GM12874 (cell line): ENCODE measurements at regions not wholly inside any gene's neighbourhood (a gene's known extent, or its start where the extent isn't known, plus 50 kb on each side); places are given as distances from the start of the nearest gene placed in this dataset.

Experiments used
- TF ChIP-seq, protein P1 (sequence below): IDR thresholded peaks from 2 replicates; pipeline ENCODE4 v1.5.1; 2011; ENCODE audit warnings: low read depth, mild to moderate bottlenecking, control low read depth, low read length, moderate library complexity; ENCODE audit not compliant: insufficient read depth

DNA sequence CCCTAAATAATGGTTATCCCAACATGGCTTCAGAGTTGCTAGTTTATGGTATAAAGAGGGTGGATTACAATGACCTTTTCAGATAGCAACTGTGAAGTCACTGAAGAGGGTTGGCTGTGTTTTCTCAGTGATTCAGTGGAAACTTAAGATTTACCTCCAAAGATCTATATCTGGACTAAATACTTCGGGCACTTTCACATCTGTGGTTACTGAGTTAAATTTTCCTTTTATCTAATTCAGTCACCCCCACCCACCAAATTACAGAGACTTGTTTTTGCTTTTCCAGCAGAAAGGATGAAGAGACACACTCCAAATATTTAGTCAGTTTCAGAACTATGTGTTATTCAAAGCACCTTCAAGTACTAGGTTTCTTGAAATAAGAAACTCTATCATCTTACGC, 573.2 kb downstream of the CCDC171 start:
- TF ChIP-seq, protein P1, sequence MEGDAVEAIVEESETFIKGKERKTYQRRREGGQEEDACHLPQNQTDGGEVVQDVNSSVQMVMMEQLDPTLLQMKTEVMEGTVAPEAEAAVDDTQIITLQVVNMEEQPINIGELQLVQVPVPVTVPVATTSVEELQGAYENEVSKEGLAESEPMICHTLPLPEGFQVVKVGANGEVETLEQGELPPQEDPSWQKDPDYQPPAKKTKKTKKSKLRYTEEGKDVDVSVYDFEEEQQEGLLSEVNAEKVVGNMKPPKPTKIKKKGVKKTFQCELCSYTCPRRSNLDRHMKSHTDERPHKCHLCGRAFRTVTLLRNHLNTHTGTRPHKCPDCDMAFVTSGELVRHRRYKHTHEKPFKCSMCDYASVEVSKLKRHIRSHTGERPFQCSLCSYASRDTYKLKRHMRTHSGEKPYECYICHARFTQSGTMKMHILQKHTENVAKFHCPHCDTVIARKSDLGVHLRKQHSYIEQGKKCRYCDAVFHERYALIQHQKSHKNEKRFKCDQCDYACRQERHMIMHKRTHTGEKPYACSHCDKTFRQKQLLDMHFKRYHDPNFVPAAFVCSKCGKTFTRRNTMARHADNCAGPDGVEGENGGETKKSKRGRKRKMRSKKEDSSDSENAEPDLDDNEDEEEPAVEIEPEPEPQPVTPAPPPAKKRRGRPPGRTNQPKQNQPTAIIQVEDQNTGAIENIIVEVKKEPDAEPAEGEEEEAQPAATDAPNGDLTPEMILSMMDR = no peak

DNA sequence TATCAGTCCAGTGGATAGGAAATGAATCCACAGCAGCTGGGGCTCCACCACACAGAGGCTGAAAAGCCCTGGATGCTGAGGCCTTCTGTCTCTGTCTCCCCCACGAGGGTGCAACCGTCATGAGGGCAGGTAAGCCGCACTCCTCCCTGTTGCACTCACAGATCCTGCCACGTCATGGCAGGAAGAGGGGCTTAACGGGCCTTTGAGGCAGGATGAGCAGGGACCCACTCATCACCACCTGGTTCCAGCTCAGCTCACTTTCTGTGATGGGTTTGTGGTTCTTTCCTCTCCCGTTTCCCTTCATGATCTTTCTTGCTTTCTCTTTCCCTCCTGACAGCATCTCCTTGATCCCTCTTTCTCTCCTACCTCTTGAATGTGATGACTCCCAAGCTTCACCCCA, 575.2 kb downstream of the CCDC171 start:
- TF ChIP-seq, protein P1 = no peak

DNA sequence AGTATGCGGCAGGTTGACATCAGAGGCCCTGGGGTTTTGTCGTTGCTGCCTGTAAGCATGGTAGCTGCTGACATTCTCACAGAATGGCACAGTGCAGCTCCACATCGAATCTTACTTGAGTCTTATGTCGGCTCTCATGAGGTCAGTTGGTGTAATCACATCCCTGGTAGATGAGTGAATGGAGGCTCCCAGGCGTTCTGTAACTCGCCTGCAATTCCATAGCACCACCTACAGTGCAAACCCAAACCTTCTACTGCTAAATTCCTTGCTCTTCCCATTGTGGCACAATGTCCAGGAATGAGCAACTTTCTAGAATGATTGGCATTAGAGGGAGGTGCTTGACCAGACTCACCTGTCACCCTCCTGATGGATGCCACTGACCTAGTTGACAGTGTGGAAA, 578.4 kb downstream of the CCDC171 start:
- TF ChIP-seq, protein P1 = no peak

DNA sequence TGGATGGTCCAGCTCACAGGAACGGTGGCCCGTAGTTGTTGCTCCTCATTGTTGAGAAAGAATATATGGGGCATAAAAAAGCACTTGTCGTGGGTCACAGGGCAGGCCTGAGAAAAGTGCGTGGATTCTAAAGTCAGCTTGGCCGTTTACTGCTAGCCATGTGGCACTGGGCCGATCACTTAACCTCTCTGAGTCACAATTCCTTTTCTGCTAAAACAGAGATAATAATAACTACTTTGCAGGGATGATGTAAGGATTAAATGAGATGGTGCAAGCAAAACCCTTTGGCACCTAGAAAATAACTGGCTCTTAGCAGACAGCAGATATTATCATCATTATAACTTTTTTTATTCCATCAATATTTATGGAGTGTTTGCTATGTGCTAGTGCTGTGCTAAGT, 579.7 kb downstream of the CCDC171 start:
- TF ChIP-seq, protein P1 = no peak

DNA sequence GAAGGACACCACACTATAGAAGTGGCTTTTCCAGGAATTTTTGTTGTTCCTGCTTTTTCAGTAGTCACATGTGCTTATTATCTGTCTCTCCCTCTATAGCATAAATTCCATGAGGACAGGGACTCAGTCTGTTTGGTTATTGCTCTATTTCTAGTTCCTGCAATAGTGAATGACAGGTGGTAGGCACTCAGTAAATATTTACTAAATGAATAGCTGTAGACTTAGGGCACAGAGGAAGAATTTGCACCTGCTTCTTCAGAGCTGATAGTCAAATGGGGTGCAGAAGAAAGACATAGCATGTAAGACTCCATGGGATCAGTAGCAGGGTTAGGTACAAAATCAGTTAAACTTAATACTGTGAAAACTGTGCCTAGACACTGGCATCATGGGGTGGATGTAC, 580.2 kb downstream of the CCDC171 start:
- TF ChIP-seq, protein P1 = no peak

DNA sequence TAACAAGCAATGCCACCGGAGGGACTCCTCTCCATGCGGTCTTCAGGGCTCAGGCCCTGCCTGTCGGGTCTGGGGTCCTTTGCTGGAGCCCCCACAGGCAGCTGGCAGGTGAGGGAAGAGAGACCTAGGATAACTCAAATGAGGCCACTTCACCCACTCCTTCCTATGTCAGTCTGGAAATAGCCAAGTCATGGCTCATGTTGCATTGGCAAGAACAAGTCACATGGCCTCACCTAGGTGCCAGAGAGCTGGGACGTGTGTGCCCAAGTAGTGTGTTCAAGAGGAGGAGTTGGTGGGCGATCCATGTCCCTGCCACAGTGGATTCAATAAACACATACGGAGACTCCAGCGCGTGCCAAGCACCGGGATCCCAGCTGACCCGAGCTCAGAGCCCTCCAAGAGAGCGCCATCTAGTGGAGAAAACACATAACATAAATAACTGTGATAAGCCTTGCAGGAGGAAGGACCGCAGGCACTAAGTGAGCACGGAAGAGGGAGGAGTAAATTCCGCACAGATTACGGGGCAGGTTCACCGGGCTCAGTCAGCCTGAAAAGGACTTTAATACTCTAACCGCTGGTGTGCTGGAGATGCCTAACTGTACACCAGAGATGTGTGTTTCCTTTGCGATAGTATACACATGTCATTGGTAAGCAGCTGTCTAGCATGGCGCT, 580.8 kb downstream of the CCDC171 start:
- TF ChIP-seq, protein P1 = peak; percentile 61

DNA sequence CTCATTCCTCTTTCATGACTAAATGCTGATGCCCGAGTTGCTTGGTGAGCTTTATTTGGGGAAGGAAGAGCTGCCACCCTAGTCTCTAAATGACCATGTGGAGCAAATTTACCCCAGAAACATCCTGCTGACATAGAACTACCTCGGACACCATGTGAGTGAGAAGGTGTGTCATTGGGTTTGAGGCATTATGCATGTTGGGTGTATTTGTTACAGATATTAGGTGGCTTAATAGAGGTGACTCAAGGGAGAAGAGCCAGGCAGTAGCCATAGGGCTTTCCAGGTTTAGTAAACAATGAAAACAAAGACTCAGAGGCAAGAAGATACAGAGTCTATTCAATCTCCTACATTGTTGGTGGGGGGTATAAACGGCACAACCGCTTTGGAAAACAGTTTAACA, 581.5 kb downstream of the CCDC171 start:
- TF ChIP-seq, protein P1 = no peak
